ENCODE measurements at regions not wholly inside any gene's neighbourhood (a gene's known extent, or its start where the extent isn't known, plus 50 kb on each side); places are given as distances from the start of the nearest gene placed in this dataset.

GRCh38 chr2:7728388-7728787 lies 811.2 kb downstream of the RNF144A start:
- Histone ChIP-seq H4K20me1 (replicated peaks; ENCODE audit: control insufficient read depth, insufficient read depth, low read length) (no peaks in the 10 kb centered on the region), H3K36me3 (ENCODE audit: control insufficient read depth, insufficient read depth, low read length) (no peaks in the 10 kb centered on the region), H3K79me2 (ENCODE audit: control insufficient read depth, insufficient read depth, low read length) (no peaks in the 10 kb centered on the region), H3K4me1 (replicated peaks in 1 of 2; ENCODE audit: control insufficient read depth in 2 of 2, insufficient read depth in 2 of 2, low read length in 2 of 2) (no peaks in the 10 kb centered on the region), H2AFZ (ENCODE audit: low read depth, low read length) (no peak overlapping the region), H3K9me3 (replicated peaks; ENCODE audit: control insufficient read depth, insufficient read depth, low read depth, low read length) (no peaks in the 10 kb centered on the region), H3K9me1 (ENCODE audit: control insufficient read depth, insufficient read depth, low read length) (no peaks in the 10 kb centered on the region), H3K4me3 (no peak overlapping the region), H3K27ac (ENCODE audit: extremely low read depth, low read depth, low read length) (no peak overlapping the region), H3K9ac (ENCODE audit: insufficient read depth in 1 of 2, low read depth in 2 of 2, low read length in 2 of 2) (no peak overlapping the region), H3K27me3 (ENCODE audit: control insufficient read depth in 2 of 2, insufficient read depth in 2 of 2, low read length in 2 of 2) (peaks cover 0 to 4% of the 10 kb centered on the region in 2 experiments; a peak in 3 of 5 replicates), H3K4me2 (ENCODE audit: insufficient read depth, low read length) (no peak overlapping the region)
- ATAC-seq: no peak
- ChIA-PET CTCF (ENCODE audit: low intra/inter-chr PET ratio) (no interaction called here), POLR2A (no interaction called here)
- TF ChIP-seq ARNT (IDR thresholded peaks at IDR 0.05) (no peak), BRD4 (IDR thresholded peaks at IDR 0.05) (no peak), E4F1 (CRISPR knock-in tag; IDR thresholded peaks at IDR 0.05; ENCODE audit: borderline replicate concordance) (no peak), POLR3A (IDR thresholded peaks at IDR 0.05; ENCODE audit: borderline replicate concordance, extremely low read depth, insufficient read depth, insufficient read length) (no peak), STAT5B (CRISPR knock-in tag; IDR thresholded peaks at IDR 0.05) (no peak), CXXC5 (CRISPR knock-in tag; IDR thresholded peaks at IDR 0.05) (no peak), POLR2H (tag; IDR thresholded peaks at IDR 0.05; ENCODE audit: low read depth) (no peak), HES1 (IDR thresholded peaks at IDR 0.05; ENCODE audit: low read depth) (no peak), POLR2G (IDR thresholded peaks at IDR 0.05; ENCODE audit: low read depth, low read length) (no peak), ZNF766 (CRISPR knock-in tag; conservative IDR thresholded peaks at IDR 0.05) (no peak)
- intact Hi-C loops (cut with micrococcal nuclease): no loop called here
- no peak for DNase-seq (ENCODE audit: extremely low read depth in 1 of 4, low spot score in 3 of 4)
- no peak for FAIRE-seq
- BruUV-seq (replicated peaks): no TSS peak
- WGBS (ENCODE audit: insufficient coverage, low coverage, missing lambda C conversion rate): 1% methylated on average over 8 of the region's 8 CpGs
- in situ Hi-C loops (cut with MboI): no loop called here

Measured in K562 (cell line).